ENCODE measurements at regions not wholly inside any gene's neighbourhood (a gene's known extent, or its start where the extent isn't known, plus 50 kb on each side); places are given as distances from the start of the nearest gene placed in this dataset.

DNA sequence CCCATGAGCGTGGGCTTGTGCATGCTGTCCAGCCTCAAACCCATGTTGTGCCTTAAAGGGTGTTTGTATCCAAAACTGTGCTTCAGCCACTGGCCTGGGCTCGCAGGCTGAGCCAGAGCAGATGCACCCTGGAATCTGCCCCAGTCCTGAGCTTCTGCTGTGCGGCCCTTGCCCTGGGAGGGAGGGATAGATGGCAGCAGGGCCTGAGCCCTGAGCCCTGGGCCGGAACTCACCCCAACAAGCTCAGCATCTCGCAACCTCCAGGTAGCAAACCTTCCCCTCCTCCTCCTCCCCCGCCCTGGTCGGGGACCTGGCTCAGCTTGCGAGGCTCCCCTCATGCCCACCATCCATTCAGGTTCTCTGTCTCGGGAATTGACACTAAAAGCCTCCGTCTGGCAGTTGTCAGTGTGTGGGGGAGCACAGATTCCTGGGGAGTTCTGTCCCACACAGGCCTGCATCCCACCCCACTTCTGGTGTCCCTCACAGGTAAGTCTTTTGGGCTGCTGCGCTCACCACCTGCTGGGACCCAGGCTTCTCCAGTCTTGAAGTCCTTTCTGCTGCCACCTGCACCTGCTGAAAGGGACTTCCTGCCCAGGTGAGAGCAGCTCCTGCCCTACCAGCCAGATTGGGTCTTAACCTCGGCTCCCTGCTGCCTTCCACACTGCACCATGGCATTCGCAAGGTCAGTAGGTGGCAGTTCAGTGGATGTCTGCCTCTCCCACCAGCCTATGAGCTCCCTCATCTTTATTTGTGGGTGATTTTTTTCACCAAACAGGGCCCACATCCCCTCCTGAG is 55.2 kb upstream of the OLFM1 start:
- in situ Hi-C loops (cut with MboI), result no loop called here
- CTCF ChIA-PET, result no interaction called here
- no peak for DNase-seq (ENCODE audit: low read depth, low spot score)
- no peak overlapping the region for H3K4me3 ChIP-seq
- no peaks in the 10 kb centered on the region for H3K9me3 ChIP-seq (replicated peaks; ENCODE audit: control insufficient read depth, insufficient read depth, low read length)
- no peak for ATAC-seq
- no peak overlapping the region for H3K9ac ChIP-seq (ENCODE audit: control insufficient read depth, insufficient read depth, low read length)
- no peaks in the 10 kb centered on the region for H3K36me3 ChIP-seq (ENCODE audit: control insufficient read depth in 2 of 2, insufficient read depth in 2 of 2, low read length in 1 of 2)
- H3K79me2 ChIP-seq (ENCODE audit: control insufficient read depth, insufficient read depth, low read length), result no peaks in the 10 kb centered on the region
- POLR2A ChIA-PET, result no interaction called here
- H3K27me3 ChIP-seq (replicated peaks in 1 of 2; ENCODE audit: control insufficient read depth in 2 of 2, insufficient read depth in 2 of 2, low read length in 1 of 2), result no peaks in the 10 kb centered on the region; a peak in 1 of 4 replicates
- no peak overlapping the region for H3K4me2 ChIP-seq (ENCODE audit: control insufficient read depth, insufficient read depth)
- no peaks in the 10 kb centered on the region for H4K20me1 ChIP-seq (ENCODE audit: control insufficient read depth, insufficient read depth)
- FAIRE-seq, result no peak
- TF ChIP-seq TAF1 (IDR thresholded peaks at IDR 0.05; ENCODE audit: borderline replicate concordance, low read depth, low read length), result no peak
- no peak for TF ChIP-seq STAT3 (IDR thresholded peaks at IDR 0.05; ENCODE audit: low read depth, low read length)
- no peak for TF ChIP-seq NFIC (IDR thresholded peaks at IDR 0.05; ENCODE audit: low read depth, low read length)
- no peak for TF ChIP-seq JUND (IDR thresholded peaks at IDR 0.05; ENCODE audit: low read depth, low read length)
- no peak for TF ChIP-seq NBN (IDR thresholded peaks at IDR 0.05)
- TF ChIP-seq MEF2A (IDR thresholded peaks at IDR 0.05; ENCODE audit: insufficient read depth, low read depth, low read length), result no peak
- TF ChIP-seq HDAC2 (IDR thresholded peaks at IDR 0.05), result no peak
- TF ChIP-seq POLR2AphosphoS5 (IDR thresholded peaks at IDR 0.05; ENCODE audit: low read length), result no peak
- TF ChIP-seq ZNF217 (IDR thresholded peaks at IDR 0.05), result no peak
- TF ChIP-seq SMAD5 (IDR thresholded peaks at IDR 0.05; ENCODE audit: low read depth), result no peak
- TF ChIP-seq FOS (IDR thresholded peaks at IDR 0.05; ENCODE audit: borderline replicate concordance, extremely low read depth, insufficient read length), result no peak
- TF ChIP-seq, protein P1, sequence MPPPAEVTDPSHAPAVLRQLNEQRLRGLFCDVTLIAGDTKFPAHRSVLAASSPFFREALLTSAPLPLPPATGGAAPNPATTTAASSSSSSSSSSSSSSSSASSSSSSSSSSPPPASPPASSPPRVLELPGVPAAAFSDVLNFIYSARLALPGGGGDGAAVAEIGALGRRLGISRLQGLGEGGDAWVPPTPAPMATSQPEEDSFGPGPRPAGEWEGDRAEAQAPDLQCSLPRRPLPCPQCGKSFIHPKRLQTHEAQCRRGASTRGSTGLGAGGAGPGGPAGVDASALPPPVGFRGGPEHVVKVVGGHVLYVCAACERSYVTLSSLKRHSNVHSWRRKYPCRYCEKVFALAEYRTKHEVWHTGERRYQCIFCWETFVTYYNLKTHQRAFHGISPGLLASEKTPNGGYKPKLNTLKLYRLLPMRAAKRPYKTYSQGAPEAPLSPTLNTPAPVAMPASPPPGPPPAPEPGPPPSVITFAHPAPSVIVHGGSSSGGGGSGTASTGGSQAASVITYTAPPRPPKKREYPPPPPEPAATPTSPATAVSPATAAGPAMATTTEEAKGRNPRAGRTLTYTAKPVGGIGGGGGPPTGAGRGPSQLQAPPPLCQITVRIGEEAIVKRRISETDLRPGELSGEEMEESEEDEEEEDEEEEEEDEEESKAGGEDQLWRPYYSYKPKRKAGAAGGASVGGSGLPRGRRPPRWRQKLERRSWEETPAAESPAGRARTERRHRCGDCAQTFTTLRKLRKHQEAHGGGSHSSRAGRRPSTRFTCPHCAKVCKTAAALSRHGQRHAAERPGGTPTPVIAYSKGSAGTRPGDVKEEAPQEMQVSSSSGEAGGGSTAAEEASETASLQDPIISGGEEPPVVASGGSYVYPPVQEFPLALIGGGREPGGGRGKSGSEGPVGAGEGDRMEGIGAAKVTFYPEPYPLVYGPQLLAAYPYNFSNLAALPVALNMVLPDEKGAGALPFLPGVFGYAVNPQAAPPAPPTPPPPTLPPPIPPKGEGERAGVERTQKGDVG (CRISPR knock-in tag; IDR thresholded peaks at IDR 0.05), result no peak
- SMC1A ChIA-PET (ENCODE audit: uncharacterized antibody, unreplicated experiment), result no interaction called here
- WGBS (ENCODE audit: insufficient coverage, insufficient replicate concordance, low lambda C conversion rate, missing lambda C conversion rate), result 38% methylated on average over 13 of the region's 13 CpGs
- RAD21 ChIA-PET (ENCODE audit: unreplicated experiment), result no interaction called here
- no peak overlapping the region for H2AFZ ChIP-seq (ENCODE audit: control insufficient read depth, low read depth, low read length)
- intact Hi-C loops (cut with micrococcal nuclease; ENCODE audit: unreplicated experiment), result no loop called here
- no peaks in the 10 kb centered on the region for H3K4me1 ChIP-seq (ENCODE audit: control insufficient read depth, insufficient read depth, low read length)
- no TSS peak for BruUV-seq (replicated peaks)
- no peak overlapping the region for H3K27ac ChIP-seq (ENCODE audit: control insufficient read depth, insufficient read depth)
